MCF 10A (cell line): ENCODE measurements at regions not wholly inside any gene's neighbourhood (a gene's known extent, or its start where the extent isn't known, plus 50 kb on each side); places are given as distances from the start of the nearest gene placed in this dataset.

Source experiments
- BruUV-seq: library from RNA; stranded (reverse); fragments of 400-500 nt; replicated peaks from 2 replicates; lab custom pipeline; 2021; lab: Mats Ljungman, UMichigan
- CTCF ChIA-PET: fragments of 300-600 bp; sonication (Branson Sonifier 250); formaldehyde crosslinking; extraction: SDS; loops from one replicate; lab custom pipeline; 2021; ENCODE audit warnings: antibody characterized with exemption, inconsistent platforms; lab: Yijun Ruan, JAX
- POLR2A ChIA-PET: fragments of 300-600, 350-650 bp; sonication (Branson Sonifier 250); formaldehyde crosslinking; extraction: SDS; loops from one replicate; lab custom pipeline; 2020; ENCODE audit warnings: antibody characterized with exemption, inconsistent platforms; lab: Yijun Ruan, JAX
- DNase-seq: peaks from one replicate; pipeline ENCODE4 v3.0.0-alpha.2; 2018; ENCODE audit not compliant: unreplicated experiment
- H3K27ac Mint-ChIP-seq: one replicate; pipeline ENCODE4 v1.8.0; 2022; ENCODE audit warnings: mild to moderate bottlenecking, low read depth, mixed read lengths; ENCODE audit not compliant: unreplicated experiment
- H3K27me3 Mint-ChIP-seq: one replicate; pipeline ENCODE4 v1.8.0; 2022; ENCODE audit warnings: mixed read lengths; ENCODE audit not compliant: insufficient read depth, unreplicated experiment
- H3K36me3 Mint-ChIP-seq: one replicate; pipeline ENCODE4 v1.8.0; 2022; ENCODE audit warnings: mild to moderate bottlenecking, moderate library complexity, mixed read lengths; ENCODE audit not compliant: insufficient read depth, unreplicated experiment
- H3K4me1 Mint-ChIP-seq: one replicate; pipeline ENCODE4 v1.8.0; 2022; ENCODE audit warnings: mixed read lengths; ENCODE audit not compliant: insufficient read depth, unreplicated experiment
- H3K4me3 Mint-ChIP-seq: one replicate; pipeline ENCODE4 v1.8.0; 2022; ENCODE audit warnings: mild to moderate bottlenecking, moderate library complexity, mixed read lengths; ENCODE audit not compliant: unreplicated experiment
- H3K9me3 Mint-ChIP-seq: one replicate; pipeline ENCODE4 v1.8.0; 2022; ENCODE audit warnings: mixed read lengths; ENCODE audit not compliant: unreplicated experiment
- CTCF ChIP-seq: fragments of 200-600 bp; IDR thresholded peaks from one replicate; pipeline ENCODE4 v1.8.0; 2022; ENCODE audit warnings: antibody characterized with exemption, mild to moderate bottlenecking; ENCODE audit not compliant: unreplicated experiment
- intact Hi-C: fragments of 100-400 bp; cut with micrococcal nuclease; formaldehyde crosslinking; loops from 2 replicates; pipeline ENCODE4 v1.14.1; 2022

- no peak overlapping the region for H3K4me3 Mint-ChIP-seq
Observed at GRCh38 chr3:17901893-17902292, 159.5 kb upstream of the TBC1D5 start.

GRCh38 chr3:17894434-17895060, 152.1 kb upstream of the TBC1D5 start:
- Mint-ChIP-seq H3K27ac (no peak overlapping the region), H3K9me3 (no peaks in the 10 kb centered on the region), H3K27me3 (no peaks in the 10 kb centered on the region), H3K36me3 (no peaks in the 10 kb centered on the region), H3K4me3 (no peak overlapping the region), H3K4me1 (peaks cover 9% of the 10 kb centered on the region)
- ChIA-PET CTCF (interaction anchor here (0.6 to 2.5 kb wide), 10 partner anchors 85 to 652 kb away, joined by 3 to 7 read pairs (median 4); no protein-coding TSS in a partner anchor), POLR2A (interaction anchor here (1.0 kb wide), 1 partner anchor 150 kb away, joined by 3 read pairs; no protein-coding TSS in a partner anchor)
- DNase-seq = peak; percentile 75
- intact Hi-C loops = loop anchor here (1.0 to 5.0 kb wide), 4 partner anchors 401 to 1093 kb away; no protein-coding TSS in a partner anchor
- no TSS peak for BruUV-seq
- peak; percentile 63 for TF ChIP-seq CTCF

More at GRCh38 chr3:17901893-17902292, 159.5 kb upstream of the TBC1D5 start:
- intact Hi-C loops = no loop called here
- POLR2A ChIA-PET = no interaction called here
- H3K4me1 Mint-ChIP-seq = no peaks in the 10 kb centered on the region
- CTCF ChIA-PET = no interaction called here
- no peaks in the 10 kb centered on the region for H3K9me3 Mint-ChIP-seq
- no peak for TF ChIP-seq CTCF
- no TSS peak for BruUV-seq
- no peak for DNase-seq
- no peaks in the 10 kb centered on the region for H3K27me3 Mint-ChIP-seq
- no peak overlapping the region for H3K27ac Mint-ChIP-seq
- H3K36me3 Mint-ChIP-seq = no peaks in the 10 kb centered on the region

- no peaks in the 10 kb centered on the region for H3K27me3 Mint-ChIP-seq
- CTCF ChIA-PET = interaction anchor here (0.6 kb wide), 1 partner anchor 418 kb away, joined by 3 read pairs; no protein-coding TSS in a partner anchor
Observed at GRCh38 chr3:17891139-17891856, 148.9 kb upstream of the TBC1D5 start.

More at GRCh38 chr3:17891139-17891856, 148.9 kb upstream of the TBC1D5 start:
- no TSS peak for BruUV-seq
- no peak overlapping the region for H3K4me3 Mint-ChIP-seq
- POLR2A ChIA-PET = no interaction called here
- TF ChIP-seq CTCF = no peak
- H3K4me1 Mint-ChIP-seq = peaks cover 9% of the 10 kb centered on the region
- H3K27ac Mint-ChIP-seq = no peak overlapping the region
- intact Hi-C loops = loop anchor here (5.0 kb wide), 2 partner anchors 666 to 1096 kb away; no protein-coding TSS in a partner anchor
- H3K9me3 Mint-ChIP-seq = no peaks in the 10 kb centered on the region
- no peaks in the 10 kb centered on the region for H3K36me3 Mint-ChIP-seq
- DNase-seq = peak; percentile 4
